ENCODE measurements at regions not wholly inside any gene's neighbourhood (a gene's known extent, or its start where the extent isn't known, plus 50 kb on each side); places are given as distances from the start of the nearest gene placed in this dataset.

GRCh38 chr11:19617696-19618523, 94.7 kb upstream of the NAV2 start:
- TF ChIP-seq, protein P1, sequence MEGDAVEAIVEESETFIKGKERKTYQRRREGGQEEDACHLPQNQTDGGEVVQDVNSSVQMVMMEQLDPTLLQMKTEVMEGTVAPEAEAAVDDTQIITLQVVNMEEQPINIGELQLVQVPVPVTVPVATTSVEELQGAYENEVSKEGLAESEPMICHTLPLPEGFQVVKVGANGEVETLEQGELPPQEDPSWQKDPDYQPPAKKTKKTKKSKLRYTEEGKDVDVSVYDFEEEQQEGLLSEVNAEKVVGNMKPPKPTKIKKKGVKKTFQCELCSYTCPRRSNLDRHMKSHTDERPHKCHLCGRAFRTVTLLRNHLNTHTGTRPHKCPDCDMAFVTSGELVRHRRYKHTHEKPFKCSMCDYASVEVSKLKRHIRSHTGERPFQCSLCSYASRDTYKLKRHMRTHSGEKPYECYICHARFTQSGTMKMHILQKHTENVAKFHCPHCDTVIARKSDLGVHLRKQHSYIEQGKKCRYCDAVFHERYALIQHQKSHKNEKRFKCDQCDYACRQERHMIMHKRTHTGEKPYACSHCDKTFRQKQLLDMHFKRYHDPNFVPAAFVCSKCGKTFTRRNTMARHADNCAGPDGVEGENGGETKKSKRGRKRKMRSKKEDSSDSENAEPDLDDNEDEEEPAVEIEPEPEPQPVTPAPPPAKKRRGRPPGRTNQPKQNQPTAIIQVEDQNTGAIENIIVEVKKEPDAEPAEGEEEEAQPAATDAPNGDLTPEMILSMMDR (IDR thresholded peaks at IDR 0.05; ENCODE audit: poor library complexity), result no peak
- no peak for TF ChIP-seq EZH2phosphoT487 (IDR thresholded peaks at IDR 0.05; ENCODE audit: low read depth, severe bottlenecking, unreplicated experiment)
- no peak for TF ChIP-seq EZH2 (IDR thresholded peaks at IDR 0.05; ENCODE audit: borderline replicate concordance)
